ENCODE measurements at regions not wholly inside any gene's neighbourhood (a gene's known extent, or its start where the extent isn't known, plus 50 kb on each side); places are given as distances from the start of the nearest gene placed in this dataset.

DNA sequence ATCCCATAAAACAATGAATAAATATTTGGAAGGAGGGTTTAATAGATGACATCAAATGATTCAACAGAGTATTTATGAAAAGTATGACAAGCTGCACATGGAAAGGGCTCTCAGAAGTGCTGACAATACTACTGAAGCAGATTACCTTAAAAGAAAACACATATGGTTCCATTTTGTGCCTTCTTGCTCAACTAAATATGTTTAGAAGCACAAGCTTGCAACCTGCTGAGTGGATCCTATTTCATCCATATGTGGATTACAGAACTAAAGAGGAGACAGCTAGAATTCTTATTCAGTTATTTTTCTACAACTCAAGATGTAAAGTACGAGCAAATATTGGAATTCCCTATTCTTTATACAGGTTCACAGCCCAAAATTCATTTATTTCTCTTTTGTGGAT, 340.6 kb downstream of the TFEC start:
- Histone ChIP-seq H3K4me3 (ENCODE audit: control insufficient read depth in 1 of 7, extremely low read depth in 1 of 7, insufficient read depth in 4 of 7, low read depth in 2 of 7, low read length in 6 of 7) (no peak overlapping the region), H3K36me3 (ENCODE audit: control insufficient read depth in 4 of 4, insufficient read depth in 4 of 4, low read length in 3 of 4) (no peaks in the 10 kb centered on the region), H3K4me1 (ENCODE audit: control extremely low read depth in 1 of 4, control insufficient read depth in 4 of 4, insufficient read depth in 4 of 4, low read length in 3 of 4) (no peaks in the 10 kb centered on the region), H3K9me3 (ENCODE audit: control extremely low read depth in 1 of 5, control insufficient read depth in 4 of 5, insufficient read depth in 2 of 5, low read depth in 1 of 5, low read length in 4 of 5) (peaks cover 0 to 2% (median 0%) of the 10 kb centered on the region in 5 experiments), H3K27ac (ENCODE audit: insufficient read depth in 1 of 2, low read depth in 1 of 2, low read length in 2 of 2, poor library complexity in 1 of 2, severe bottlenecking in 2 of 2) (no peak overlapping the region), H3K27me3 (replicated peaks in 2 of 5; ENCODE audit: control insufficient read depth in 4 of 5, insufficient read depth in 5 of 5, low read length in 4 of 5) (no peaks in the 10 kb centered on the region)
- POLR2A ChIA-PET, result no interaction called here
- CTCF ChIA-PET, result no interaction called here
- DNase-seq, result no peak
- WGBS (ENCODE audit: insufficient coverage), result 100% methylated on average over 1 of the region's 1 CpG

- ChIA-PET CTCF (no interaction called here), POLR2A (no interaction called here)
- no peaks in the 10 kb centered on the region for H3K4me1 ChIP-seq (ENCODE audit: control extremely low read depth in 1 of 4, control insufficient read depth in 4 of 4, insufficient read depth in 4 of 4, low read length in 3 of 4)
- no peak for DNase-seq
- no peaks in the 10 kb centered on the region for H3K9me3 ChIP-seq (ENCODE audit: control extremely low read depth in 1 of 5, control insufficient read depth in 4 of 5, insufficient read depth in 2 of 5, low read depth in 1 of 5, low read length in 4 of 5)
- WGBS (ENCODE audit: insufficient coverage), result 100% methylated on average over 2 of the region's 3 CpGs
- no peak overlapping the region for H3K4me3 ChIP-seq (ENCODE audit: control insufficient read depth in 1 of 7, extremely low read depth in 1 of 7, insufficient read depth in 4 of 7, low read depth in 2 of 7, low read length in 6 of 7)
- no peaks in the 10 kb centered on the region for H3K36me3 ChIP-seq (ENCODE audit: control insufficient read depth in 4 of 4, insufficient read depth in 4 of 4, low read length in 3 of 4)
- no peak overlapping the region for H3K27ac ChIP-seq (ENCODE audit: insufficient read depth in 1 of 2, low read depth in 1 of 2, low read length in 2 of 2, poor library complexity in 1 of 2, severe bottlenecking in 2 of 2)
- H3K27me3 ChIP-seq (replicated peaks in 2 of 5; ENCODE audit: control insufficient read depth in 4 of 5, insufficient read depth in 5 of 5, low read length in 4 of 5), result no peaks in the 10 kb centered on the region
These were observed 347.5 kb downstream of the TFEC start for GRCh38 chr7:115683093-115683492.

DNA sequence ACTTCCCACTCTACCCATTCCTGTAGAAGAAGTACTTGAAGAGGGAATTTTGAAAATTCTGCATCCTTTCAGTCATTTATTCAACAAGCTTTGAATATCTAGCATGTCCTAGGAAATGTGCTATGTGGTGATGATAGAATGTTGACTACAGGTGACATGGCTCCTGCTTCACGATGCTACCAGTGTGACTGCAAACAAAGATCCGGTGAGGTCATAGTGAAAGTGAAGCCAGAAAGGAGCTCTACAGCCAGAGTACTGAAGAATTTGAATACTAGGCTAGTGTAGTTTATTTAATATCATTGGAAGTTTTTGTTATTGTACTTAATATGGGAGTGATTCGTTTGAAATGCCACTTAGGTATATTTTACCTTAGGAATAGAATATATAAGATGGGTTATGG, 348.1 kb downstream of the TFEC start:
- ChIA-PET POLR2A (no interaction called here), CTCF (no interaction called here)
- DNase-seq, result no peak
- H3K27ac ChIP-seq (ENCODE audit: insufficient read depth in 1 of 2, low read depth in 1 of 2, low read length in 2 of 2, poor library complexity in 1 of 2, severe bottlenecking in 2 of 2), result no peak overlapping the region
- no peaks in the 10 kb centered on the region for H3K27me3 ChIP-seq (replicated peaks in 2 of 5; ENCODE audit: control insufficient read depth in 4 of 5, insufficient read depth in 5 of 5, low read length in 4 of 5)
- H3K4me1 ChIP-seq (ENCODE audit: control extremely low read depth in 1 of 4, control insufficient read depth in 4 of 4, insufficient read depth in 4 of 4, low read length in 3 of 4), result no peaks in the 10 kb centered on the region
- WGBS (ENCODE audit: insufficient coverage), result 94% methylated on average over 2 of the region's 3 CpGs
- no peaks in the 10 kb centered on the region for H3K9me3 ChIP-seq (ENCODE audit: control extremely low read depth in 1 of 5, control insufficient read depth in 4 of 5, insufficient read depth in 2 of 5, low read depth in 1 of 5, low read length in 4 of 5)
- H3K36me3 ChIP-seq (ENCODE audit: control insufficient read depth in 4 of 4, insufficient read depth in 4 of 4, low read length in 3 of 4), result no peaks in the 10 kb centered on the region
- no peak overlapping the region for H3K4me3 ChIP-seq (ENCODE audit: control insufficient read depth in 1 of 7, extremely low read depth in 1 of 7, insufficient read depth in 4 of 7, low read depth in 2 of 7, low read length in 6 of 7)

DNA sequence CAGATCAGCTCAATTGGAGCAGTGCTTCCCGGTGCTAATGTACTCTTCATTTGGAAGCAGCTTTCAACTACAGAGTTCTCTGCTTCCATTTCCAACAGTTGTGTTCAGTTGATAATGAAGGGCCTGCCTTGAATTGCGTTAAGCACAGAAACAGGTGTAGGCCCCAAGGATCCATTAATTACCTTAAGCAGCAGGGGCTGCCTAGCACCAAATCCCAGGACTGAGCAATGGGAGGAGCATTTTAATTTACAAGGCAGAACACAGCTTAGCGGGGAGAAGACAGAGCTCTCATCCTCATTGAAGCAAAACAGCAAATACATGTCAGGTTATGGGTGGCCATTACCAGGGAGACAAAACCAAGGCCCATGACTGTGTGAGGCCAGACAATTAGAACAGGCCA, 349.6 kb downstream of the TFEC start:
- H3K36me3 ChIP-seq (ENCODE audit: control insufficient read depth in 4 of 4, insufficient read depth in 4 of 4, low read length in 3 of 4), result no peaks in the 10 kb centered on the region
- H3K9me3 ChIP-seq (ENCODE audit: control extremely low read depth in 1 of 5, control insufficient read depth in 4 of 5, insufficient read depth in 2 of 5, low read depth in 1 of 5, low read length in 4 of 5), result no peaks in the 10 kb centered on the region
- CTCF ChIA-PET, result interaction anchor here (0.8 to 1.4 kb wide), 4 partner anchors 10 to 1598 kb away, joined by 3 read pairs; no protein-coding TSS in a partner anchor
- no peak overlapping the region for H3K27ac ChIP-seq (ENCODE audit: insufficient read depth in 1 of 2, low read depth in 1 of 2, low read length in 2 of 2, poor library complexity in 1 of 2, severe bottlenecking in 2 of 2)
- DNase-seq, result no peak
- H3K27me3 ChIP-seq (replicated peaks in 2 of 5; ENCODE audit: control insufficient read depth in 4 of 5, insufficient read depth in 5 of 5, low read length in 4 of 5), result no peaks in the 10 kb centered on the region
- WGBS (ENCODE audit: insufficient coverage), result 100% methylated on average over 1 of the region's 3 CpGs
- no peak overlapping the region for H3K4me3 ChIP-seq (ENCODE audit: control insufficient read depth in 1 of 7, extremely low read depth in 1 of 7, insufficient read depth in 4 of 7, low read depth in 2 of 7, low read length in 6 of 7)
- POLR2A ChIA-PET, result no interaction called here
- H3K4me1 ChIP-seq (ENCODE audit: control extremely low read depth in 1 of 4, control insufficient read depth in 4 of 4, insufficient read depth in 4 of 4, low read length in 3 of 4), result no peaks in the 10 kb centered on the region

DNA sequence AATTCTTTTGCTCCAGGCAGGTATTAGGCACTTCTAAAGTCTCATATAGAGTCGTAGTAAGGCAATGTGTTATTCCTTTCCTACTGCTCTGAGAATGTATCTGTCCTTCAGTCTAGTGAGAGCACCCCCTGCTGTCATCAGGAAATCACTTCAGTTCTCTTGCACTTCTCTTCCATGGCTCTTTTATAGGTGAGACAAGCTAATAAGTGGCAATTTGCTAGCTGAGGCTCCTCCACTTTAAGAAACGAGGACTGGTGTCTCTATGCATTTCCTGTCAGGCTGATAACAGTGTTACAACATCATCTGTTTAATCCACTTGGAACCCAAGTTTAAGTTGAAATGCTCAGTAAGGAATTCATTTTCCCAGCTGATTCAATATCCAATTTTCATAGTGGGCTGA, 350.6 kb downstream of the TFEC start:
- Histone ChIP-seq H3K4me1 (ENCODE audit: control extremely low read depth in 1 of 4, control insufficient read depth in 4 of 4, insufficient read depth in 4 of 4, low read length in 3 of 4) (no peaks in the 10 kb centered on the region), H3K4me3 (ENCODE audit: control insufficient read depth in 1 of 7, extremely low read depth in 1 of 7, insufficient read depth in 4 of 7, low read depth in 2 of 7, low read length in 6 of 7) (no peak overlapping the region), H3K9me3 (ENCODE audit: control extremely low read depth in 1 of 5, control insufficient read depth in 4 of 5, insufficient read depth in 2 of 5, low read depth in 1 of 5, low read length in 4 of 5) (no peaks in the 10 kb centered on the region), H3K27ac (ENCODE audit: insufficient read depth in 1 of 2, low read depth in 1 of 2, low read length in 2 of 2, poor library complexity in 1 of 2, severe bottlenecking in 2 of 2) (no peak overlapping the region), H3K27me3 (replicated peaks in 2 of 5; ENCODE audit: control insufficient read depth in 4 of 5, insufficient read depth in 5 of 5, low read length in 4 of 5) (no peaks in the 10 kb centered on the region), H3K36me3 (ENCODE audit: control insufficient read depth in 4 of 4, insufficient read depth in 4 of 4, low read length in 3 of 4) (no peaks in the 10 kb centered on the region)
- CTCF ChIA-PET, result interaction anchor here (0.7 to 1.4 kb wide), 4 partner anchors 11 to 813 kb away, joined by 3 to 5 read pairs (median 4); no protein-coding TSS in a partner anchor
- WGBS (ENCODE audit: insufficient coverage), result 25% methylated on average over 2 of the region's 2 CpGs
- POLR2A ChIA-PET, result no interaction called here
- DNase-seq, result peak; percentile 36 to 57 (median 56)

GRCh38 chr7:115679423-115679822, 351.1 kb downstream of the TFEC start:
- POLR2A ChIA-PET, result no interaction called here
- H3K27ac ChIP-seq (ENCODE audit: insufficient read depth in 1 of 2, low read depth in 1 of 2, low read length in 2 of 2, poor library complexity in 1 of 2, severe bottlenecking in 2 of 2), result no peak overlapping the region
- no peaks in the 10 kb centered on the region for H3K9me3 ChIP-seq (ENCODE audit: control extremely low read depth in 1 of 5, control insufficient read depth in 4 of 5, insufficient read depth in 2 of 5, low read depth in 1 of 5, low read length in 4 of 5)
- H3K27me3 ChIP-seq (replicated peaks in 2 of 5; ENCODE audit: control insufficient read depth in 4 of 5, insufficient read depth in 5 of 5, low read length in 4 of 5), result no peaks in the 10 kb centered on the region
- DNase-seq, result no peak
- H3K4me1 ChIP-seq (ENCODE audit: control extremely low read depth in 1 of 4, control insufficient read depth in 4 of 4, insufficient read depth in 4 of 4, low read length in 3 of 4), result no peaks in the 10 kb centered on the region
- no peaks in the 10 kb centered on the region for H3K36me3 ChIP-seq (ENCODE audit: control insufficient read depth in 4 of 4, insufficient read depth in 4 of 4, low read length in 3 of 4)
- CTCF ChIA-PET, result interaction anchor here (0.6 to 1.4 kb wide), 4 partner anchors 15 to 813 kb away, joined by 3 to 5 read pairs (median 3); no protein-coding TSS in a partner anchor
- no peak overlapping the region for H3K4me3 ChIP-seq (ENCODE audit: control insufficient read depth in 1 of 7, extremely low read depth in 1 of 7, insufficient read depth in 4 of 7, low read depth in 2 of 7, low read length in 6 of 7)
- no CpG with 5 or more reads among the region's 4 CpGs for WGBS (ENCODE audit: insufficient coverage)

DNA sequence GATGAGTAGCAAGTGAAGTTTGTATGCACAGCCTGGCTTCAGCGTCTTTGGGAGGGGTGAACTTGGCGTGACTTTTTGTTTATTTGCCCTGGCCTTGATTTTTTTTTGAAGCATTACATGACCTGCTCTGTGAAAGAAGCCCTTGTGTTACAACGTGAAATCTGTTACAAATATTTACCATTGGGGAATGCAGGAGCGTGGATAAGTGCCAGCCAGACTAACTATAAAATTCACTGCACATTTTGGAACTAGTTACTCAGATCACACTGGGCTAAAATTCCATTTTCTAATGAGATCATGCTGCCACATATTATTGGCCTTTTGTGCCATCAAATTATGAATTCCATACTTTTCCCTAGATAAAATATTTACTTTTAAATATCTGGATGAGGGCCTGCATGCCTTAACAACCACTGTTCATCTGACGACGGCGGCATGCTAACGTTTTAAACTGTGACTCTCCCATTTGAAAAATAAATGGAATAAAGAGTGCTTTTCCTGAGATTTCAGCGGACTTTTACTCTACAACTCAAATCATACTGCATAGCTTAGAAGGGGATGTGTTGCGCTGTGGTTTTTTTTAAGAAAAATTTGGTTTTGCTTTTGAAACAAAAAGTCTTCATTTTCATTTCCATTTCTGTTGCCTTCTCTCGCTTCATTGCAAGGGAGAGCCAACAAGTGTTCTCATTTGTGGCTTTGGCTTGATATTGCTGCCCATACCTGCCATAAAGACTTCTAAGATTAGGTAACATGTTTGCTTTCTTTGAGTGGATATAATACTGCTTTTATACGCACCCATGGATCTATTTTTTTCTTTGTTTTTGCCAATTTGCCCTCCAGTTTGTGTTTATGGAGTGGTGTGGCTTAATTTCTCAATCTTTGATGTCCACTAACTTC, 352.2 kb downstream of the TFEC start:
- ChIA-PET POLR2A (no interaction called here), CTCF (no interaction called here)
- Histone ChIP-seq H3K4me1 (ENCODE audit: control extremely low read depth in 1 of 4, control insufficient read depth in 4 of 4, insufficient read depth in 4 of 4, low read length in 3 of 4) (no peaks in the 10 kb centered on the region), H3K27ac (ENCODE audit: insufficient read depth in 1 of 2, low read depth in 1 of 2, low read length in 2 of 2, poor library complexity in 1 of 2, severe bottlenecking in 2 of 2) (no peak overlapping the region), H3K36me3 (ENCODE audit: control insufficient read depth in 4 of 4, insufficient read depth in 4 of 4, low read length in 3 of 4) (no peaks in the 10 kb centered on the region), H3K9me3 (ENCODE audit: control extremely low read depth in 1 of 5, control insufficient read depth in 4 of 5, insufficient read depth in 2 of 5, low read depth in 1 of 5, low read length in 4 of 5) (no peaks in the 10 kb centered on the region), H3K4me3 (ENCODE audit: control insufficient read depth in 1 of 7, extremely low read depth in 1 of 7, insufficient read depth in 4 of 7, low read depth in 2 of 7, low read length in 6 of 7) (no peak overlapping the region), H3K27me3 (replicated peaks in 2 of 5; ENCODE audit: control insufficient read depth in 4 of 5, insufficient read depth in 5 of 5, low read length in 4 of 5) (no peaks in the 10 kb centered on the region)
- WGBS (ENCODE audit: insufficient coverage), result 95% methylated on average over 5 of the region's 12 CpGs
- no peak for DNase-seq

Data from common myeloid progenitor, CD34-positive (primary cell).